ENCODE measurements at regions not wholly inside any gene's neighbourhood (a gene's known extent, or its start where the extent isn't known, plus 50 kb on each side); places are given as distances from the start of the nearest gene placed in this dataset.

- peak; percentile 78 for TF ChIP-seq CTCF (IDR thresholded peaks at IDR 0.05; ENCODE audit: insufficient read depth, low read depth, low read length)
- TF ChIP-seq EZH2 (IDR thresholded peaks at IDR 0.05; ENCODE audit: insufficient read depth, low read length): no peak
- H3K9me3 ChIP-seq (ENCODE audit: insufficient read depth, low read depth, low read length): no peaks in the 10 kb centered on the region
- H3K9ac ChIP-seq (ENCODE audit: low read length): no peak overlapping the region
- H3K36me3 ChIP-seq (ENCODE audit: insufficient read depth, low read length): no peaks in the 10 kb centered on the region
- no peak overlapping the region for H3K4me3 ChIP-seq (ENCODE audit: insufficient read depth, low read depth, low read length)
- peaks cover 2% of the 10 kb centered on the region for H3K27me3 Mint-ChIP-seq (ENCODE audit: low read depth, unreplicated experiment)
- no peak overlapping the region for H3K27ac ChIP-seq (ENCODE audit: low read depth, low read length)
- no peaks in the 10 kb centered on the region for H4K20me1 ChIP-seq (ENCODE audit: insufficient read depth, low read length)
- H3K27me3 ChIP-seq (ENCODE audit: insufficient read depth, low read length): no peaks in the 10 kb centered on the region
- H3K4me3 Mint-ChIP-seq (ENCODE audit: unreplicated experiment): no peak overlapping the region
- H3K79me2 ChIP-seq (ENCODE audit: insufficient read depth, low read length): no peaks in the 10 kb centered on the region
- H3K4me1 ChIP-seq (ENCODE audit: insufficient read depth, low read length): no peaks in the 10 kb centered on the region
- no peak overlapping the region for H3K27ac Mint-ChIP-seq (ENCODE audit: unreplicated experiment)
- H3K4me2 ChIP-seq (ENCODE audit: low read length): no peak overlapping the region
- H3K36me3 Mint-ChIP-seq (ENCODE audit: low read depth, unreplicated experiment): no peaks in the 10 kb centered on the region
- H3K9me3 Mint-ChIP-seq (ENCODE audit: unreplicated experiment): no peaks in the 10 kb centered on the region
- DNase-seq (ENCODE audit: low read depth) (no peak), FAIRE-seq (no peak)
- H3K4me1 Mint-ChIP-seq (ENCODE audit: low read depth, unreplicated experiment): peaks cover 3% of the 10 kb centered on the region
- H2AFZ ChIP-seq (ENCODE audit: low read depth, low read length): no peak overlapping the region
Observed at GRCh38 chr5:107248066-107248695, 422.6 kb downstream of the EFNA5 start.

GRCh38 chr5:107247427-107247826, 423.3 kb downstream of the EFNA5 start:
- H3K79me2 ChIP-seq (ENCODE audit: insufficient read depth, low read length): no peaks in the 10 kb centered on the region
- H4K20me1 ChIP-seq (ENCODE audit: insufficient read depth, low read length): no peaks in the 10 kb centered on the region
- Mint-ChIP-seq H3K4me1 (ENCODE audit: low read depth, unreplicated experiment) (peaks cover 4% of the 10 kb centered on the region), H3K27me3 (ENCODE audit: low read depth, unreplicated experiment) (peaks cover 2% of the 10 kb centered on the region), H3K9me3 (ENCODE audit: unreplicated experiment) (no peaks in the 10 kb centered on the region), H3K27ac (ENCODE audit: unreplicated experiment) (no peak overlapping the region), H3K4me3 (ENCODE audit: unreplicated experiment) (no peak overlapping the region), H3K36me3 (ENCODE audit: low read depth, unreplicated experiment) (no peaks in the 10 kb centered on the region)
- H3K9me3 ChIP-seq (ENCODE audit: insufficient read depth, low read depth, low read length): no peaks in the 10 kb centered on the region
- H2AFZ ChIP-seq (ENCODE audit: low read depth, low read length): no peak overlapping the region
- FAIRE-seq: no peak
- H3K4me1 ChIP-seq (ENCODE audit: insufficient read depth, low read length): no peaks in the 10 kb centered on the region
- TF ChIP-seq CTCF (IDR thresholded peaks at IDR 0.05; ENCODE audit: insufficient read depth, low read depth, low read length) (no peak), EZH2 (IDR thresholded peaks at IDR 0.05; ENCODE audit: insufficient read depth, low read length) (no peak)
- no peaks in the 10 kb centered on the region for H3K36me3 ChIP-seq (ENCODE audit: insufficient read depth, low read length)
- H3K27me3 ChIP-seq (ENCODE audit: insufficient read depth, low read length): no peaks in the 10 kb centered on the region
- H3K9ac ChIP-seq (ENCODE audit: low read length): no peak overlapping the region
- H3K4me2 ChIP-seq (ENCODE audit: low read length): no peak overlapping the region
- no peak for DNase-seq (ENCODE audit: low read depth)
- H3K4me3 ChIP-seq (ENCODE audit: insufficient read depth, low read depth, low read length): no peak overlapping the region
- H3K27ac ChIP-seq (ENCODE audit: low read depth, low read length): no peak overlapping the region

GRCh38 chr5:107243220-107243579, 427.5 kb downstream of the EFNA5 start:
- H3K27me3 Mint-ChIP-seq (ENCODE audit: low read depth, unreplicated experiment): no peaks in the 10 kb centered on the region
- no peaks in the 10 kb centered on the region for H3K36me3 ChIP-seq (ENCODE audit: insufficient read depth, low read length)
- H3K36me3 Mint-ChIP-seq (ENCODE audit: low read depth, unreplicated experiment): no peaks in the 10 kb centered on the region
- no peaks in the 10 kb centered on the region for H4K20me1 ChIP-seq (ENCODE audit: insufficient read depth, low read length)
- no peaks in the 10 kb centered on the region for H3K9me3 ChIP-seq (ENCODE audit: insufficient read depth, low read depth, low read length)
- no peak overlapping the region for H3K4me3 ChIP-seq (ENCODE audit: insufficient read depth, low read depth, low read length)
- H2AFZ ChIP-seq (ENCODE audit: low read depth, low read length): no peak overlapping the region
- no peak overlapping the region for H3K9ac ChIP-seq (ENCODE audit: low read length)
- H3K4me2 ChIP-seq (ENCODE audit: low read length): no peak overlapping the region
- no peak for FAIRE-seq
- H3K4me3 Mint-ChIP-seq (ENCODE audit: unreplicated experiment): no peak overlapping the region
- H3K27me3 ChIP-seq (ENCODE audit: insufficient read depth, low read length): no peaks in the 10 kb centered on the region
- H3K9me3 Mint-ChIP-seq (ENCODE audit: unreplicated experiment): no peaks in the 10 kb centered on the region
- H3K4me1 Mint-ChIP-seq (ENCODE audit: low read depth, unreplicated experiment): peaks cover 4% of the 10 kb centered on the region
- no peaks in the 10 kb centered on the region for H3K4me1 ChIP-seq (ENCODE audit: insufficient read depth, low read length)
- no peak for TF ChIP-seq EZH2 (IDR thresholded peaks at IDR 0.05; ENCODE audit: insufficient read depth, low read length)
- no peak for TF ChIP-seq CTCF (IDR thresholded peaks at IDR 0.05; ENCODE audit: insufficient read depth, low read depth, low read length)
- no peak for DNase-seq (ENCODE audit: low read depth)
- H3K79me2 ChIP-seq (ENCODE audit: insufficient read depth, low read length): no peaks in the 10 kb centered on the region
- no peak overlapping the region for H3K27ac Mint-ChIP-seq (ENCODE audit: unreplicated experiment)
- H3K27ac ChIP-seq (ENCODE audit: low read depth, low read length): no peak overlapping the region

All from astrocyte (in vitro differentiated cells and primary cell).